H1 (cell line): ENCODE measurements at regions not wholly inside any gene's neighbourhood (a gene's known extent, or its start where the extent isn't known, plus 50 kb on each side); places are given as distances from the start of the nearest gene placed in this dataset.

ENCODE experiments used
- CTCF ChIA-PET: fragments of 300-600 bp; sonication (Branson Sonifier 250); formaldehyde crosslinking; loops from one replicate; lab custom pipeline; 2021; ENCODE audit not compliant: partially characterized antibody; lab: Charles Lee
- POLR2A ChIA-PET: fragments of 300-600 bp; sonication (Branson Sonifier 250); formaldehyde crosslinking; loops from one replicate; lab custom pipeline; 2021; ENCODE audit warnings: inconsistent platforms; ENCODE audit not compliant: partially characterized antibody; lab: Charles Lee
- DNase-seq, 2 experiments: peaks; one replicate each; pipeline versions ENCODE4 v3.0.0 to v3.0.0-alpha.2; 2010 to 2022; ENCODE audit warnings: low spot score in 2 of 2, low read depth in 1 of 2, mixed read lengths in 1 of 2
- FAIRE-seq: peaks from 2 replicates; lab custom pipeline; 2011; peaks lifted over from hg19 to GRCh38; lab: Jason Lieb, UNC
- H2AFZ ChIP-seq: 2 replicates; pipeline ENCODE4 v1.8.1; 2012; ENCODE audit warnings: low read length, inconsistent platforms
- H2AK5ac ChIP-seq: 2 replicates; pipeline ENCODE4 v1.6.1; 2013; ENCODE audit warnings: low read depth, low read length
- H2BK120ac ChIP-seq: replicated peaks from 2 replicates; pipeline ENCODE3; 2013; ENCODE audit warnings: low read depth, low read length, inconsistent platforms
- H2BK12ac ChIP-seq: 2 replicates; pipeline ENCODE4 v1.6.1; 2013; ENCODE audit warnings: low read depth, low read length
- H2BK15ac ChIP-seq: 2 replicates; pipeline ENCODE4 v1.6.1; 2013; ENCODE audit warnings: low read length
- H2BK20ac ChIP-seq: 2 replicates; pipeline ENCODE4 v1.6.1; 2013; ENCODE audit warnings: low read length
- H2BK5ac ChIP-seq: 2 replicates; pipeline ENCODE4 v1.6.1; 2013; ENCODE audit warnings: low read depth, low read length
- H3K14ac ChIP-seq: 2 replicates; pipeline ENCODE4 v1.6.1; 2013; ENCODE audit warnings: inconsistent platforms; ENCODE audit not compliant: insufficient read length
- H3K18ac ChIP-seq: 2 replicates; pipeline ENCODE4 v1.6.1; 2013; ENCODE audit warnings: low read length; ENCODE audit errors: extremely low read depth
- H3K23ac ChIP-seq: 2 replicates; pipeline ENCODE4 v1.6.1; 2013; ENCODE audit warnings: inconsistent platforms; ENCODE audit not compliant: insufficient read length
- H3K23me2 ChIP-seq: 2 replicates; pipeline ENCODE4 v1.6.1; 2013; ENCODE audit warnings: low read depth, low read length
- H3K27ac ChIP-seq: 2 replicates; pipeline ENCODE4 v1.6.1; 2011; ENCODE audit warnings: low read depth, low read length, inconsistent platforms
- H3K27me3 ChIP-seq, 4 experiments: replicated peaks in 1 of 4; 1 replicate in 1 of 4; 2 replicates in 3 of 4; pipeline versions ENCODE4 v1.6.1 to v1.8.1; 2011 to 2013; ENCODE audit warnings: low read length in 3 of 4, mild to moderate bottlenecking in 3 of 4, inconsistent platforms in 2 of 4, mixed read lengths in 2 of 4, moderate library complexity in 1 of 4; ENCODE audit not compliant: control insufficient read depth in 3 of 4, insufficient read depth in 3 of 4; ENCODE audit errors: extremely low read depth in 1 of 4
- H3K36me3 ChIP-seq, 4 experiments: 2 replicates each; pipeline versions ENCODE4 v1.6.1 to v1.8.1; 2011 to 2013; ENCODE audit warnings: mild to moderate bottlenecking in 4 of 4, low read length in 3 of 4, moderate library complexity in 2 of 4, control low read depth in 1 of 4, inconsistent platforms in 1 of 4; ENCODE audit not compliant: insufficient read depth in 4 of 4, control insufficient read depth in 2 of 4
- H3K4ac ChIP-seq: replicated peaks from 2 replicates; pipeline ENCODE3; 2013; ENCODE audit warnings: low read length, low read depth, mixed read lengths, inconsistent platforms; ENCODE audit not compliant: insufficient read length
- H3K4me1 ChIP-seq, 4 experiments: replicated peaks in 1 of 4; 1 replicate in 1 of 4; 2 replicates in 3 of 4; pipeline versions ENCODE4 v1.6.1 to v1.8.1; 2011 to 2013; ENCODE audit warnings: low read length in 3 of 4, inconsistent platforms in 2 of 4, mixed read lengths in 1 of 4; ENCODE audit not compliant: insufficient read depth in 4 of 4, control insufficient read depth in 3 of 4
- H3K4me2 ChIP-seq, 2 experiments: 2 replicates each; pipeline versions ENCODE4 v1.6.1 to v1.8.1; 2011 to 2013; ENCODE audit warnings: low read depth in 2 of 2, low read length in 2 of 2, control low read depth in 1 of 2, inconsistent platforms in 1 of 2, mild to moderate bottlenecking in 1 of 2; ENCODE audit not compliant: insufficient read depth in 1 of 2
- H3K4me3 ChIP-seq, 4 experiments: fragments of 200-600, 300-600 bp in 1 of 4; sonication (generic), shearing (Covaris generic), sonication (Bioruptor Twin) in 1 of 4; 2 replicates each; pipeline versions ENCODE4 v1.5.1 to v1.8.1; 2011 to 2016; ENCODE audit warnings: low read length in 4 of 4, low read depth in 3 of 4, control low read depth in 2 of 4, inconsistent platforms in 2 of 4, mild to moderate bottlenecking in 2 of 4, mixed read lengths in 1 of 4, moderate library complexity in 1 of 4; ENCODE audit not compliant: insufficient read depth in 2 of 4; ENCODE audit errors: extremely low read depth in 1 of 4
- H3K56ac ChIP-seq: replicated peaks from 2 replicates; pipeline ENCODE3; 2013; ENCODE audit warnings: low read depth, mild to moderate bottlenecking, mixed read lengths, low read length, inconsistent platforms; ENCODE audit not compliant: insufficient read length
- H3K79me1 ChIP-seq: 2 replicates; pipeline ENCODE4 v1.6.1; 2013; ENCODE audit warnings: low read depth, low read length, control low read depth
- H3K79me2 ChIP-seq, 2 experiments: 2 replicates each; pipeline versions ENCODE4 v1.6.1 to v1.8.1; 2012 to 2013; ENCODE audit warnings: low read length in 2 of 2, mild to moderate bottlenecking in 2 of 2, inconsistent platforms in 1 of 2; ENCODE audit not compliant: insufficient read depth in 2 of 2, control insufficient read depth in 1 of 2
- H3K9ac ChIP-seq, 4 experiments: replicated peaks in 1 of 4; 1 replicate in 1 of 4; 2 replicates in 3 of 4; pipeline versions ENCODE4 v1.6.1 to v1.8.1; 2011 to 2013; ENCODE audit warnings: low read depth in 3 of 4, low read length in 3 of 4, control low read depth in 2 of 4, mild to moderate bottlenecking in 2 of 4, moderate library complexity in 2 of 4, inconsistent platforms in 1 of 4; ENCODE audit errors: extremely low read depth in 1 of 4
- H3K9me3 ChIP-seq, 2 experiments: 2 replicates each; pipeline versions ENCODE4 v1.6.1 to v1.8.1; 2012 to 2013; ENCODE audit warnings: mild to moderate bottlenecking in 2 of 2, moderate library complexity in 2 of 2, control low read depth in 1 of 2, inconsistent platforms in 1 of 2, low read depth in 1 of 2, low read length in 1 of 2, mixed read lengths in 1 of 2; ENCODE audit not compliant: insufficient read depth in 2 of 2
- H4K20me1 ChIP-seq, 2 experiments: replicated peaks in 1 of 2; 2 replicates each; pipeline versions ENCODE3 to v1.8.1; 2011 to 2013; ENCODE audit warnings: inconsistent platforms in 2 of 2, low read length in 2 of 2, mild to moderate bottlenecking in 1 of 2; ENCODE audit not compliant: insufficient read depth in 2 of 2, control insufficient read depth in 1 of 2
- H4K5ac ChIP-seq: 2 replicates; pipeline ENCODE4 v1.6.1; 2013; ENCODE audit warnings: low read length, low read depth, mixed read lengths, inconsistent platforms; ENCODE audit not compliant: insufficient read length
- H4K8ac ChIP-seq: 2 replicates; pipeline ENCODE4 v1.8.0; 2013; ENCODE audit warnings: mild to moderate bottlenecking, moderate library complexity, low read length, inconsistent platforms; ENCODE audit not compliant: insufficient read depth; ENCODE audit errors: extremely low read depth
- H4K91ac ChIP-seq: replicated peaks from 2 replicates; pipeline ENCODE3; 2013; ENCODE audit warnings: low read length, mixed read lengths, inconsistent platforms; ENCODE audit not compliant: insufficient read length
- CHD2 ChIP-seq: IDR thresholded peaks from 2 replicates; pipeline ENCODE4 v1.6.1; 2012; ENCODE audit warnings: low read length, improper control_type of control experiment
- KDM1A ChIP-seq: fragments of 200-600, 300-600 bp; sonication (generic); IDR thresholded peaks from 2 replicates; pipeline ENCODE4 v1.7.1; 2016; ENCODE audit warnings: mild to moderate bottlenecking, low read length, borderline replicate concordance
- MAX ChIP-seq: IDR thresholded peaks from 2 replicates; pipeline ENCODE4 v1.6.1; 2012; ENCODE audit warnings: inconsistent platforms
- NANOG ChIP-seq: IDR thresholded peaks from 2 replicates; pipeline ENCODE4 v1.6.1; 2011; ENCODE audit warnings: low read length, low read depth, mild to moderate bottlenecking, inconsistent platforms; ENCODE audit not compliant: insufficient read depth, poor library complexity, severe bottlenecking
- ZNF274 ChIP-seq: IDR thresholded peaks from 2 replicates; pipeline ENCODE4 v1.7.0; 2012; ENCODE audit warnings: low read length, borderline replicate concordance; ENCODE audit errors: extremely low read depth
- WGBS, 2 experiments: shearing (Covaris generic) in 1 of 2; methylation state at CpG; one replicate each; pipeline versions ENCODE4 v1.1.6 to v1.1.7; 2013 to 2015; ENCODE audit warnings: low lambda C conversion rate in 2 of 2, mixed read lengths in 2 of 2, inconsistent platforms in 1 of 2, low coverage in 1 of 2, missing lambda C conversion rate in 1 of 2; ENCODE audit not compliant: insufficient replicate concordance in 2 of 2, insufficient coverage in 1 of 2, insufficient read length in 1 of 2; ENCODE audit errors: extremely low coverage in 1 of 2, missing lambda C conversion rate in 1 of 2; 5-methylcytosine and 5-hydroxymethylcytosine counted together

DNA sequence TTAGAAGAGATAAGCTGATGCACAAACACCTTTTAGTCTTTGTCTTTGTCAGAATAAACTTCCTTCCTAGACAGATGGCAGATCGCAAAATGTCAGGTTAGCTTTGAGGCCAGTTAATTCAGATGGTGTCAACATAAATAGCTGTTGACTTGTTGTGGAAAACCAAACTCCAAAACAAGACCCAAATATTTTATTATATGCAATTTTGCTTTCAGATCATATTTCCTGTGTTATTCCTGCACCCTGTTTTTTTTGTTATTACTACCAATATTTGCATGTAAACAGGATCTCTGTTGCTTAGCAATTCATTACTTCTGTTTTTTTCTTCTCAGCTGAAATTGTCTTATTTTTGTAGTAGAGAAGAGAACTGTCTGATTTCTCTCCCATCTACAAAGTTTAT is 316.0 kb downstream of the ETS1 start:
- Histone ChIP-seq H3K79me2 (no peaks in the 10 kb centered on the region), H3K18ac (no peak overlapping the region), H4K91ac (no peak overlapping the region), H3K23me2 (no peaks in the 10 kb centered on the region), H4K8ac (no peak overlapping the region), H3K27ac (no peak overlapping the region), H2BK120ac (no peak overlapping the region), H3K56ac (no peak overlapping the region), H3K4me3 (no peak overlapping the region), H2AK5ac (no peak overlapping the region), H2BK15ac (no peak overlapping the region), H3K36me3 (no peaks in the 10 kb centered on the region), H3K9ac (no peak overlapping the region), H3K14ac (no peak overlapping the region), H3K23ac (no peak overlapping the region), H3K9me3 (no peaks in the 10 kb centered on the region), H2AFZ (no peak overlapping the region), H4K5ac (no peak overlapping the region), H3K4ac (no peak overlapping the region), H3K27me3 (no peaks in the 10 kb centered on the region), H2BK5ac (no peak overlapping the region), H3K79me1 (no peaks in the 10 kb centered on the region), H4K20me1 (peaks cover 0 to 1% of the 10 kb centered on the region in 2 experiments)
- FAIRE-seq (no peak), DNase-seq (no peak)
- ChIA-PET POLR2A (no interaction called here), CTCF (interaction anchor here (0.8 kb wide), 1 partner anchor 19 kb away, joined by 3 read pairs; no protein-coding TSS in a partner anchor)
- WGBS, 2 experiments, result 89% methylated on average over 1 of the region's 1 CpG; no CpG with 5 or more reads in 1 of the 2 experiments
- TF ChIP-seq ZNF274 (no peak), NANOG (no peak), MAX (no peak), CHD2 (no peak), KDM1A (no peak)
- TF ChIP-seq, all 59 proteins: peak for 0
- Histone ChIP-seq H2BK20ac (no peak overlapping the region), H3K4me2 (no peak overlapping the region), H3K4me1 (no peaks in the 10 kb centered on the region), H2BK12ac (no peak overlapping the region)
